Hepatocyte (in vitro differentiated cells): ENCODE measurements at regions not wholly inside any gene's neighbourhood (a gene's known extent, or its start where the extent isn't known, plus 50 kb on each side); places are given as distances from the start of the nearest gene placed in this dataset.

Experiments
- CTCF ChIP-seq: fragments of 200-600 bp; sonication (generic); IDR thresholded peaks from 2 replicates; pipeline ENCODE4 v1.5.1; 2016; ENCODE audit warnings: antibody characterized with exemption, mild to moderate bottlenecking; ENCODE audit not compliant: poor library complexity
- EZH2 ChIP-seq: fragments of 200-600 bp; sonication (generic); IDR thresholded peaks from 2 replicates; pipeline ENCODE4 v1.6.1; 2016; ENCODE audit warnings: antibody characterized with exemption, mild to moderate bottlenecking, borderline replicate concordance

- no peak for TF ChIP-seq CTCF
- no peak for TF ChIP-seq EZH2
Observed at GRCh38 chr4:133969202-133969848, 232.3 kb downstream of the PABPC4L start.
